HEK293 (cell line): ENCODE measurements at regions not wholly inside any gene's neighbourhood (a gene's known extent, or its start where the extent isn't known, plus 50 kb on each side); places are given as distances from the start of the nearest gene placed in this dataset.

Experiments
- ZNF510 ChIP-seq: fragments of 450-650 bp; formaldehyde crosslinking; IDR thresholded peaks from 2 replicates; pipeline ENCODE4 v1.5.1; 2018; ENCODE audit warnings: mild to moderate bottlenecking, missing genetic modification characterization, missing biosample characterization; ENCODE audit not compliant: insufficient replicate concordance
- ZSCAN30 ChIP-seq: fragments of 450-650 bp; IDR thresholded peaks from 2 replicates; pipeline ENCODE4 v1.5.1; 2018; ENCODE audit warnings: missing biosample characterization, mild to moderate bottlenecking, missing genetic modification characterization, moderate library complexity
- TF ChIP-seq, protein P1 (sequence below): fragments of 450-650 bp; formaldehyde crosslinking; IDR thresholded peaks from 2 replicates; pipeline ENCODE4 v1.5.1; 2016; ENCODE audit warnings: missing biosample characterization, missing genetic modification characterization

DNA sequence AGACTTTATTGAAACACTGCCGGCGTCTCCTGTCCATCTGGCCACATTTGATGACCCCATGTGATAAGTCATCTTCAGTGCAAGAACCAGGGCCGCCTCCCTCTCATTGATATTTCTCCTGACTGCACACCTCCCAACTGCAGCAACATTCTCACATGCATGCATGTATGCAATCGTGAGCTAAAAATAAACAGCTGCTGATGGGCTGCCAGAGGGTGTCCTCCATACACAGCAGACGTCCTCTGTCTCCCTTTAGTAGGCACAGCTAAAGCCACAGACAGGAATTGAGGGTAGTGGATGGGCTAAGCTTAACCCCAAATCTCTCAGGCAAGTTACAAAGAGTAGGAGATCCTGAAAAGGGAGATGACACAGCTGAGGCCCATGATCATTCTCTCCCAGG is 106.7 kb upstream of the HSD17B12 start:
- no peak for TF ChIP-seq ZSCAN30 (tag by site-specific recombination)
- no peak for TF ChIP-seq ZNF510
- TF ChIP-seq, protein P1, sequence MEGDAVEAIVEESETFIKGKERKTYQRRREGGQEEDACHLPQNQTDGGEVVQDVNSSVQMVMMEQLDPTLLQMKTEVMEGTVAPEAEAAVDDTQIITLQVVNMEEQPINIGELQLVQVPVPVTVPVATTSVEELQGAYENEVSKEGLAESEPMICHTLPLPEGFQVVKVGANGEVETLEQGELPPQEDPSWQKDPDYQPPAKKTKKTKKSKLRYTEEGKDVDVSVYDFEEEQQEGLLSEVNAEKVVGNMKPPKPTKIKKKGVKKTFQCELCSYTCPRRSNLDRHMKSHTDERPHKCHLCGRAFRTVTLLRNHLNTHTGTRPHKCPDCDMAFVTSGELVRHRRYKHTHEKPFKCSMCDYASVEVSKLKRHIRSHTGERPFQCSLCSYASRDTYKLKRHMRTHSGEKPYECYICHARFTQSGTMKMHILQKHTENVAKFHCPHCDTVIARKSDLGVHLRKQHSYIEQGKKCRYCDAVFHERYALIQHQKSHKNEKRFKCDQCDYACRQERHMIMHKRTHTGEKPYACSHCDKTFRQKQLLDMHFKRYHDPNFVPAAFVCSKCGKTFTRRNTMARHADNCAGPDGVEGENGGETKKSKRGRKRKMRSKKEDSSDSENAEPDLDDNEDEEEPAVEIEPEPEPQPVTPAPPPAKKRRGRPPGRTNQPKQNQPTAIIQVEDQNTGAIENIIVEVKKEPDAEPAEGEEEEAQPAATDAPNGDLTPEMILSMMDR (tag by site-specific recombination) = no peak
